ENCODE measurements at regions not wholly inside any gene's neighbourhood (a gene's known extent, or its start where the extent isn't known, plus 50 kb on each side); places are given as distances from the start of the nearest gene placed in this dataset.
"Not testable (repeated sequence)": the region's sequence is repeated elsewhere in the genome, so short reads cannot be mapped to it uniquely, and the experiment has no call there.

GRCh38 chr14:28635387-28635786 lies 131.2 kb upstream of the FOXG1 start:
- Histone ChIP-seq H3K79me2 (ENCODE audit: control insufficient read depth, insufficient read depth, low read length) (no peaks in the 10 kb centered on the region), H2AFZ (ENCODE audit: control insufficient read depth, low read length) (no peak overlapping the region), H3K36me3 (ENCODE audit: control insufficient read depth in 2 of 2, extremely low read depth in 1 of 2, insufficient read depth in 2 of 2, low read length in 2 of 2) (no peaks in the 10 kb centered on the region), H3K9me3 (ENCODE audit: control insufficient read depth, low read depth, low read length) (no peaks in the 10 kb centered on the region), H3K27ac (ENCODE audit: control insufficient read depth, insufficient read depth, low read length) (no peak overlapping the region), H3K27me3 (ENCODE audit: control insufficient read depth, extremely low read depth, insufficient read depth, low read length) (no peaks in the 10 kb centered on the region), H3K4me2 (ENCODE audit: control insufficient read depth, extremely low read depth, insufficient read depth, low read depth, low read length) (no peak overlapping the region), H4K20me1 (ENCODE audit: control insufficient read depth, extremely low read depth, insufficient read depth, low read length) (no peaks in the 10 kb centered on the region), H3K9ac (ENCODE audit: control insufficient read depth, extremely low read depth, insufficient read depth, low read length) (no peak overlapping the region), H3K9me1 (ENCODE audit: control insufficient read depth, extremely low read depth, insufficient read depth, low read length) (no peaks in the 10 kb centered on the region), H3K4me1 (ENCODE audit: control insufficient read depth, extremely low read depth, insufficient read depth, low read length) (no peaks in the 10 kb centered on the region), H3K4me3 (ENCODE audit: control insufficient read depth in 2 of 3, extremely low read depth in 1 of 3, insufficient read depth in 2 of 3, low read depth in 1 of 3, low read length in 3 of 3) (no peak overlapping the region)
- TF ChIP-seq EZH2 (IDR thresholded peaks at IDR 0.05; ENCODE audit: low read length), result no peak
- TF ChIP-seq, protein P1, sequence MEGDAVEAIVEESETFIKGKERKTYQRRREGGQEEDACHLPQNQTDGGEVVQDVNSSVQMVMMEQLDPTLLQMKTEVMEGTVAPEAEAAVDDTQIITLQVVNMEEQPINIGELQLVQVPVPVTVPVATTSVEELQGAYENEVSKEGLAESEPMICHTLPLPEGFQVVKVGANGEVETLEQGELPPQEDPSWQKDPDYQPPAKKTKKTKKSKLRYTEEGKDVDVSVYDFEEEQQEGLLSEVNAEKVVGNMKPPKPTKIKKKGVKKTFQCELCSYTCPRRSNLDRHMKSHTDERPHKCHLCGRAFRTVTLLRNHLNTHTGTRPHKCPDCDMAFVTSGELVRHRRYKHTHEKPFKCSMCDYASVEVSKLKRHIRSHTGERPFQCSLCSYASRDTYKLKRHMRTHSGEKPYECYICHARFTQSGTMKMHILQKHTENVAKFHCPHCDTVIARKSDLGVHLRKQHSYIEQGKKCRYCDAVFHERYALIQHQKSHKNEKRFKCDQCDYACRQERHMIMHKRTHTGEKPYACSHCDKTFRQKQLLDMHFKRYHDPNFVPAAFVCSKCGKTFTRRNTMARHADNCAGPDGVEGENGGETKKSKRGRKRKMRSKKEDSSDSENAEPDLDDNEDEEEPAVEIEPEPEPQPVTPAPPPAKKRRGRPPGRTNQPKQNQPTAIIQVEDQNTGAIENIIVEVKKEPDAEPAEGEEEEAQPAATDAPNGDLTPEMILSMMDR (optimal IDR thresholded peaks at IDR 0.05 in 1 of 3, IDR thresholded peaks at IDR 0.05 in 1 of 3, conservative IDR thresholded peaks at IDR 0.05 in 1 of 3; ENCODE audit: extremely low read depth in 1 of 3, insufficient read depth in 2 of 3, low read length in 3 of 3), result peak in 1 of 3 experiments; percentile 31
- FAIRE-seq, result no peak
- dilution Hi-C loops (cut with MboI; ENCODE audit: extremely low pct_ligation_motif_present, low sequenced_read_pairs), result no loop called here
- DNase-seq (ENCODE audit: low read depth, low spot score), result no peak

- H3K27me3 ChIP-seq (ENCODE audit: control insufficient read depth, extremely low read depth, insufficient read depth, low read length); H3K36me3 ChIP-seq (ENCODE audit: control insufficient read depth in 2 of 2, extremely low read depth in 1 of 2, insufficient read depth in 2 of 2, low read length in 2 of 2); H3K9ac ChIP-seq (ENCODE audit: control insufficient read depth, extremely low read depth, insufficient read depth, low read length); H3K9me3 ChIP-seq (ENCODE audit: control insufficient read depth, low read depth, low read length); FAIRE-seq; H2AFZ ChIP-seq (ENCODE audit: control insufficient read depth, low read length); H4K20me1 ChIP-seq (ENCODE audit: control insufficient read depth, extremely low read depth, insufficient read depth, low read length); DNase-seq (ENCODE audit: low read depth, low spot score); H3K79me2 ChIP-seq (ENCODE audit: control insufficient read depth, insufficient read depth, low read length); H3K4me1 ChIP-seq (ENCODE audit: control insufficient read depth, extremely low read depth, insufficient read depth, low read length); H3K4me2 ChIP-seq (ENCODE audit: control insufficient read depth, extremely low read depth, insufficient read depth, low read depth, low read length); dilution Hi-C loops (cut with MboI; ENCODE audit: extremely low pct_ligation_motif_present, low sequenced_read_pairs); H3K4me3 ChIP-seq (ENCODE audit: control insufficient read depth in 2 of 3, extremely low read depth in 1 of 3, insufficient read depth in 2 of 3, low read depth in 1 of 3, low read length in 3 of 3); H3K9me1 ChIP-seq (ENCODE audit: control insufficient read depth, extremely low read depth, insufficient read depth, low read length); H3K27ac ChIP-seq (ENCODE audit: control insufficient read depth, insufficient read depth, low read length): not testable (repeated sequence)
Observed at GRCh38 chr14:28635816-28636215, 130.8 kb upstream of the FOXG1 start.

DNA sequence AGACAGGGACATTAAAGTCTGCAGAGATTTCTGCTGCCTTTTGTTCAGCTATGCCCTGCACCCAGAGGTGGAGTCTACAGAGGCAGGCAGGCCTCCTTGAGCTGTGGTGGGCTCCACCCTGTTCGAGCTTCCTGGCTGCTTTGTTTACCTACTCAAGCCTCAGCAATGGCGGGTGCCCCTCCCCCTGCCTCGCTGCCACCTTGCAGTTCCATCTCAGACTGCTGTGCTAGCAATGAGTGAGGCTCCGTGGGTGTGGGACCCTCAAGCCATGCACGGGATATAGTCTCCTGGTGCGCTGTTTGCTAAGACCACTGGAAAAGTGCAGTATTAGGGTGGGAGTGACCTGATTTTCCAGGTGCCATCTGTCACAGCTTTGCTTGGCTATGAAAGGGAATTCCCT lies 125.4 kb upstream of the FOXG1 start:
- H3K4me3 ChIP-seq (ENCODE audit: control insufficient read depth in 2 of 3, extremely low read depth in 1 of 3, insufficient read depth in 2 of 3, low read depth in 1 of 3, low read length in 3 of 3); H3K27me3 ChIP-seq (ENCODE audit: control insufficient read depth, extremely low read depth, insufficient read depth, low read length); H2AFZ ChIP-seq (ENCODE audit: control insufficient read depth, low read length); H3K79me2 ChIP-seq (ENCODE audit: control insufficient read depth, insufficient read depth, low read length); H3K9me1 ChIP-seq (ENCODE audit: control insufficient read depth, extremely low read depth, insufficient read depth, low read length); dilution Hi-C loops (cut with MboI; ENCODE audit: extremely low pct_ligation_motif_present, low sequenced_read_pairs); H3K9me3 ChIP-seq (ENCODE audit: control insufficient read depth, low read depth, low read length); H3K27ac ChIP-seq (ENCODE audit: control insufficient read depth, insufficient read depth, low read length); H3K9ac ChIP-seq (ENCODE audit: control insufficient read depth, extremely low read depth, insufficient read depth, low read length); FAIRE-seq; H3K36me3 ChIP-seq (ENCODE audit: control insufficient read depth in 2 of 2, extremely low read depth in 1 of 2, insufficient read depth in 2 of 2, low read length in 2 of 2); DNase-seq (ENCODE audit: low read depth, low spot score); H4K20me1 ChIP-seq (ENCODE audit: control insufficient read depth, extremely low read depth, insufficient read depth, low read length); H3K4me2 ChIP-seq (ENCODE audit: control insufficient read depth, extremely low read depth, insufficient read depth, low read depth, low read length); H3K4me1 ChIP-seq (ENCODE audit: control insufficient read depth, extremely low read depth, insufficient read depth, low read length): not testable (repeated sequence)

Measured in keratinocyte (primary cell).